A673 (cell line): ENCODE measurements at regions not wholly inside any gene's neighbourhood (a gene's known extent, or its start where the extent isn't known, plus 50 kb on each side); places are given as distances from the start of the nearest gene placed in this dataset.

Source experiments
- EZH2 ChIP-seq: fragments of 200-600 bp; sonication (generic); IDR thresholded peaks from 2 replicates; pipeline ENCODE4 v1.6.1; 2017; ENCODE audit warnings: borderline replicate concordance, low read depth, mild to moderate bottlenecking, mixed read lengths, antibody characterized with exemption, low read length; ENCODE audit not compliant: poor library complexity, severe bottlenecking
- TF ChIP-seq, protein P1 (sequence below): fragments of 300-800, 200-600 bp; sonication (generic); conservative IDR thresholded peaks from 2 replicates; pipeline ENCODE4 v1.5.1; 2017; ENCODE audit warnings: low read depth, mild to moderate bottlenecking, antibody characterized with exemption, low read length, moderate library complexity, mixed read lengths

DNA sequence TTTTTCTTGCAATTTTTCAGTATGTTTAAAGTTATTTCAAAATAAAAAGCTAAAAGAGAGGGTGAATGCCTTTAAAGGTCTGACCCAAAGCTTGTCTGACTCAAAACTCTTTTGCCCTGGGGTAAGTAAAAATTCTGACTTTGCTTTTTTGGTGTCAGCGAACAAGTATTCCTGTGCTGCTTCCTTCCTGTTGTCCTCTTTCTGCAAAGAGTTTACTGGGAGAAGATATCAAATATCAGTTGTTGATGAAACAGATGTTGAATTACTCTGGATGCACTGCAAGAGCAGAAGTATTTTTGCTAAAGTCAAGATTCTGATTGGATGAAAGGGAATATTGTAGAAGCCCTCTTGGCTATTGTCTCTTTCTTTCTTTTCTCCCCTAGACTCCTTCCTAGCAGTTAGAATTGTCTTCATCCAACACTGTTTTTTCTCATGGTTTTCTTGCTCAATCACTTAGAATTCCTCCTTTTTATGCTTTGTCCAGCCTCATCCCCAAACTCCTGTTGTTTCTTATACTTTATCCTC is 62.0 kb downstream of the DACT1 start:
- no peak for TF ChIP-seq EZH2
- TF ChIP-seq, protein P1, sequence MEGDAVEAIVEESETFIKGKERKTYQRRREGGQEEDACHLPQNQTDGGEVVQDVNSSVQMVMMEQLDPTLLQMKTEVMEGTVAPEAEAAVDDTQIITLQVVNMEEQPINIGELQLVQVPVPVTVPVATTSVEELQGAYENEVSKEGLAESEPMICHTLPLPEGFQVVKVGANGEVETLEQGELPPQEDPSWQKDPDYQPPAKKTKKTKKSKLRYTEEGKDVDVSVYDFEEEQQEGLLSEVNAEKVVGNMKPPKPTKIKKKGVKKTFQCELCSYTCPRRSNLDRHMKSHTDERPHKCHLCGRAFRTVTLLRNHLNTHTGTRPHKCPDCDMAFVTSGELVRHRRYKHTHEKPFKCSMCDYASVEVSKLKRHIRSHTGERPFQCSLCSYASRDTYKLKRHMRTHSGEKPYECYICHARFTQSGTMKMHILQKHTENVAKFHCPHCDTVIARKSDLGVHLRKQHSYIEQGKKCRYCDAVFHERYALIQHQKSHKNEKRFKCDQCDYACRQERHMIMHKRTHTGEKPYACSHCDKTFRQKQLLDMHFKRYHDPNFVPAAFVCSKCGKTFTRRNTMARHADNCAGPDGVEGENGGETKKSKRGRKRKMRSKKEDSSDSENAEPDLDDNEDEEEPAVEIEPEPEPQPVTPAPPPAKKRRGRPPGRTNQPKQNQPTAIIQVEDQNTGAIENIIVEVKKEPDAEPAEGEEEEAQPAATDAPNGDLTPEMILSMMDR, result no peak
